Heart left ventricle (tissue), 13 donors: ENCODE measurements at regions not wholly inside any gene's neighbourhood (a gene's known extent, or its start where the extent isn't known, plus 50 kb on each side); places are given as distances from the start of the nearest gene placed in this dataset.

Experiments used
- POLR2A ChIP-seq, 2 donors: fragments of 450-650 bp; IDR thresholded peaks; one replicate each; pipeline ENCODE4 v1.6.1; 2017; ENCODE audit warnings: antibody characterized with exemption in 2 of 2, mild to moderate bottlenecking in 2 of 2, moderate library complexity in 2 of 2
- TF ChIP-seq, protein P1 (sequence below), 12 donors: fragments of 200-600 bp; sonication (generic) in 4 of 12; IDR thresholded peaks; one replicate each; pipeline versions ENCODE4 v1.5.0 to v1.8.0; 2018 to 2022; ENCODE audit warnings: antibody characterized with exemption in 12 of 12, mild to moderate bottlenecking in 5 of 12
- donor health status: ischemic (EF 13 %, LVEDD 7.1; RV severe dilation, severe dysfunction).
- donor health status: DM: no; HTN: yes; CAD: no.
- donor health status: DM: no; HTN: no; CAD: no.
- donor health status: ischemic (EF 25% LVEDD 6.9; RV normal size, moderate dysfunction).
- donor health status: ischemic (EF 25% LVEDD 5.7; RV mildly dilated, moderate dysfunction).
- donor health status: ischemic (EF 35%, LVEDD 5.7; RV mildly dilated, moderate dysfunction).
- donor health status: nonischemic (EF 11% LVEDD 7.7; RV severe dilation, severe dysfunction).
- donor health status: DM: yes; HTN: yes; CAD: no.
- donor health status: PGD.
- donor health status: ischemic (EF 29% LVEDD 5.4; RV normal size, mild dysfunction).
- donor health status: nonischemic (EF 23%, LVEDD 6.1; RV moderate dilation, normal function).

DNA sequence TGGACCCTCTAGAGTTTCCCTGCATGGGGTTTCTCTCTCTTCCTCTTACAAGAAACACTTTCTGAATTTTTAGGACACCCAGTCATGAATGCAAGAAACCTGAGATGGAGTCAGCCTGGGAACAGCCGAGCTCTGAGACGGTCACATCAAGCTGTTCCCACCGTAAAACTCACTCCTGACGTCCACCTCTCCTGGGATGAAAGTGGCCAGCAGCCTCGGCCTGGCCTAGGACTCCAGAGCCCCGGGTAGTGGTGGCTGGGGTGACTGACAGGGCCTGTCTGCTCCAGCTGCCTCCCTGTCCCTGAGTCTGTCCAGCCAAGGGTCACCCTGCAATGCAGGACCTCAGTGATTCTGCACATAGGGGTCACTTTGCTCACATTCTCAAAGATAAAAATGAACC lies 217.8 kb downstream of the SHOX start:
- TF ChIP-seq, protein P1, sequence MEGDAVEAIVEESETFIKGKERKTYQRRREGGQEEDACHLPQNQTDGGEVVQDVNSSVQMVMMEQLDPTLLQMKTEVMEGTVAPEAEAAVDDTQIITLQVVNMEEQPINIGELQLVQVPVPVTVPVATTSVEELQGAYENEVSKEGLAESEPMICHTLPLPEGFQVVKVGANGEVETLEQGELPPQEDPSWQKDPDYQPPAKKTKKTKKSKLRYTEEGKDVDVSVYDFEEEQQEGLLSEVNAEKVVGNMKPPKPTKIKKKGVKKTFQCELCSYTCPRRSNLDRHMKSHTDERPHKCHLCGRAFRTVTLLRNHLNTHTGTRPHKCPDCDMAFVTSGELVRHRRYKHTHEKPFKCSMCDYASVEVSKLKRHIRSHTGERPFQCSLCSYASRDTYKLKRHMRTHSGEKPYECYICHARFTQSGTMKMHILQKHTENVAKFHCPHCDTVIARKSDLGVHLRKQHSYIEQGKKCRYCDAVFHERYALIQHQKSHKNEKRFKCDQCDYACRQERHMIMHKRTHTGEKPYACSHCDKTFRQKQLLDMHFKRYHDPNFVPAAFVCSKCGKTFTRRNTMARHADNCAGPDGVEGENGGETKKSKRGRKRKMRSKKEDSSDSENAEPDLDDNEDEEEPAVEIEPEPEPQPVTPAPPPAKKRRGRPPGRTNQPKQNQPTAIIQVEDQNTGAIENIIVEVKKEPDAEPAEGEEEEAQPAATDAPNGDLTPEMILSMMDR (IDR thresholded peaks at IDR 0.05), result no peak
- no peak for TF ChIP-seq POLR2A (IDR thresholded peaks at IDR 0.05)
